GM18858 (cell line): ENCODE measurements at regions not wholly inside any gene's neighbourhood (a gene's known extent, or its start where the extent isn't known, plus 50 kb on each side); places are given as distances from the start of the nearest gene placed in this dataset.
A peak's percentile ranks its signal among the peaks of the same experiment; 100 is the strongest.

Source experiments
- ATAC-seq: cut with Tn5 transposase; IDR thresholded peaks from one replicate; pipeline ENCODE4 v1.9.1; 2021; ENCODE audit not compliant: unreplicated experiment

- ATAC-seq: no peak
These were observed 193.3 kb upstream of the TOPAZ1 start for GRCh38 chr3:44048196-44048924.

GRCh38 chr3:44048949-44049348 is 192.7 kb upstream of the TOPAZ1 start:
- no peak for ATAC-seq

GRCh38 chr3:44050101-44050500 is 191.6 kb upstream of the TOPAZ1 start:
- no peak for ATAC-seq

- ATAC-seq: no peak
These were observed 190.8 kb upstream of the TOPAZ1 start for GRCh38 chr3:44050867-44051266.

- no peak for ATAC-seq
These were observed 185.7 kb upstream of the TOPAZ1 start for GRCh38 chr3:44055951-44056350.

DNA sequence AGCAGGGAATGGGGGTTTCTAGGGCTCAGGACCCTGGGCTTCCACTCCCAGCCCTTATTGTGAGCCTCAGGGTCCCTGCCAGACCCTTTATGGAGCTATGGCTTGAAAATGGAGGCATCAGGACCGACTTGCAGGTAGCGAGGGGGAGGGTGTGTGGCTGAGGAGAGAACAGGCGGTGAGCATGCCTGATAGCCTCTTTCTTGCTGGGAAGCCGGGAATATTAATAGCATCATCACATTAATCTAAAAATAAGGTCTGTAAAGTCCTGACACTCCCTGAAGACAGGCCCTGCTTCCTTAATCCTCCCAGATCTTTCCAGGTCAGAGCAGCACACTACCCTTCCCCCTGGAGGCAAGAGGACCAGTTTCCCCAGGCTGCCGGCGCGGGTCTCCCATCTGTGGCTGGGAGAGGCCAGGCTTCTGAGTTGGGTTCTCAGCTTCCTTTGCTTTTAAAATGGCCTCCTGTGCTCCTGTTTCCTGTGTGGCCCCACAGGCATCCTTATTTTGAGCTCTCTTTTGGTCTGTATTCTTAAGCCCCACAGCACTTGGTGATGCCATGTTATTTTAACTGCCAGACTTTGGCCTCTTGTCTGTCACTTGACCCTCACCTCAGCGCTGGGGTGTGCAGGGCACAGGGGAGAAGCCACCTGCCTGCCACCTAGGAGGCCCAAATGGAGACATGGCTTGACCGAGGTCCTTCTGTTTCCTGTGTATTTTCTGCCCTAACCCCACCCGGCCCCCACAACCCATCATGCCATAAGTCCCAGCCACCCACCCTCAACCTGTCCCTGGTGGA is 185.0 kb upstream of the TOPAZ1 start:
- no peak for ATAC-seq

GRCh38 chr3:44058022-44058867 is 183.4 kb upstream of the TOPAZ1 start:
- peak; percentile 89 for ATAC-seq

- ATAC-seq: peak; percentile 6
These were observed 182.8 kb upstream of the TOPAZ1 start for GRCh38 chr3:44058868-44059203.

DNA sequence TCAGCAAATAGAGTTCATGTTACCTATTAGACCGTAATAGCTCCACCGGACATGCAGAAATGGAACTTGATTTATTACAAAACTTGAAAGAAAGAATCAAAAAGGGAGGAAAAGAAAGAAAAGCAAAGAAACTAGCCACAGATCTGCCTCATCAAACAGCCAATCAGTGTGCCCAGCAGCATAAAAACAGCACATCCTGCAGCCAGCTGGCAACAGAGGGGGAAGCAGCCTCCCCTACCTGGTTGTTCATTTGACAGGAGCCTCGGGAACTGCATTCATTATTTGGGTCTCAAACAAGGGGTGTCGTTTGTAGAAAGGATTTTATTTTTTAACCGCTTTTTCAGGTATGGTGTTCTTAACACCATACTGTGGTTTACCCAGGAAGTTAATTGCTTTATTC is 181.5 kb upstream of the TOPAZ1 start:
- ATAC-seq: no peak

GRCh38 chr3:44061268-44061667 is 180.4 kb upstream of the TOPAZ1 start:
- no peak for ATAC-seq

DNA sequence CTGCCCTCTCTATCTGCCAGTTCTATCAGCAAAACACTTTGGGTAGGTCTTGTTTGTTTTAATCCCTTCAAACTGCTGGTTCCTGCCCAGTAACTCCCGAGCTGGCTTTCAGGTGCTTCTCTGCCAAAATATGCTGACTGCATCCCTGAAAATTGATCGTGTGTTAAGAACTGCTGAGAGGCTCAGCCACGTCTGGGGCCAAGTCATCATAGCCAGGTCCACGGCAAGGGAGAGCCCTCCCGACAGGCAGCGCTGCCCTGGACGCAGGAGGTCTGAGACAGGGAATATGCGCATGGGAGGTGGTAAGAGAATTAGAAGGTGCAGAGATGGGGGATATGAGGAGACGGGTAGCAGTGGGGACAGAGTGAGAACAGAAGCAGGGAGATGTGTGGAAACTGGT is 179.7 kb upstream of the TOPAZ1 start:
- no peak for ATAC-seq

DNA sequence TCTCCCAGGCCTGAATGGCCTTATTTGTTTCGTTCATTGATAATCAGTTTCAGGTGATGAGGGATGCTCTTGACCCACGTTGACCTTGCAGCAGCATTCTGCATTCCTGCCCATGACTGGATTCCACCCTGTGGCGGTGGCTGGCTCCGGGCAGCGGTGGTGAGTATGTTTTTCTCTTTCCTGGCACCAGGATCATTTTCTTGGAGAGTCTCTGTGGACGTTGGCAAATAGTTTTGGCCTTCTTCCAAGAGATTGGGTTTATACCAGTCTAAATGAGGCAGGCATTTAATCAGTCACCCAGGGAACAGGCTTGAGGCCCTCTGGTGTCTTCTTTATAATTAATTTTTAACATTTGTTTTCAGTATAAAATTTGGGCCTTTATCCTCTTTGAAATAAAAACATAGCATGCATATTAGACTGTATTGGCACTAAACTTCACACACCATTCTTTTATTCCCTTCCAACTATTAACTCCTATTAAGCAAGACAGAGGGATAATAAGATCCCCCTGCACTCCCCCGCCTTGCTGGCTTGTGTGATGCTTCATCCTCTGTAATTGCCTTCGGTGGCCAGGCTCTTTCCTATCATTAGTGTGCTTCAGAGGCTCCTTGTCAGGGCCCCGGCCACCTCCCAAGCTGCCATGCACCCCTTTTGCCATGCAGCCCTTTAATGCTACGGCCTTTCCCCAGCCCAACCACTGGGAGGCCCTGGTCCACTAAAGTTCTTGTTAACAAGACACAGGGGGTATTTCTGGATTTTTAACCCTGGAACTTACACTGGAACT is 176.2 kb upstream of the TOPAZ1 start:
- ATAC-seq: no peak

DNA sequence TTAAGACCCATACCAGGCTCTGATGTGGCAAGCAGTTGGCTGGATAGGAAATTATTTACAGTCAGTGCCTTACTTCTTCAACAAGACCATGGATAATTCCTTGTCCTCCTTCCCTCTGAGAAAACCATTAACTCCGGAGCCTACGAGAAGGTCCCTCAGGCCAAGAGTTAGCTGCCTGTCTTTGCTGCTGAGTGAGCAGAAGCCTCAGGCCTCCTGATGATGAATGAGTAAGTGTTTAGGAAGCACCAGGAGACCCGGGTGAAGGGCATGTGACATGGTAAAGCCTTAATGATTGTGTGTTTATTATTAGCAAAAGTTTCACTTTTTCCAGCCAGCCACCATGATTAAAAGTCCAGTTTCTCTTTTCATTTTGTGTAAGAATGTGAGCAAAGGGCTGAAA is 174.9 kb upstream of the TOPAZ1 start:
- ATAC-seq: no peak

GRCh38 chr3:44067431-44067830 is 174.3 kb upstream of the TOPAZ1 start:
- ATAC-seq: no peak

GRCh38 chr3:44068753-44069152 is 172.9 kb upstream of the TOPAZ1 start:
- ATAC-seq: no peak

DNA sequence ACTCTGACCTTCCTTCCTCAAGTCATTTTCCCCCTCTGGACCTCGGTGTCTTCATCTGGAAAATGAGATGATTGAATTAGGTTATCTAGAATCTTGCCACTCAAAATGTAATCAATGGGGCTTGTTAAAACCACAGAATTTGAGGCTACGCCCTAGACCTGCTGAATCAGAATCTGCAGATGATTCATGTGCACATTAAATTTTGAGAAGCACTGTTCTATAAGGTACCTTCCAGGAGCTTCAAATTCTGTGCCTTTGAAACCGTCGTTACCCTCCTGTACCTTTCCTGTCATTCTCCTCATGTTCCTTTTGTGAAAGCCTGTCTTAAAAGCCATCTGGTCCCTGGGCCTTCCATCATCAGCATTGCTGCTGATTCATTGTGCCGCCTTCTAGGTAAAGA is 172.4 kb upstream of the TOPAZ1 start:
- no peak for ATAC-seq

DNA sequence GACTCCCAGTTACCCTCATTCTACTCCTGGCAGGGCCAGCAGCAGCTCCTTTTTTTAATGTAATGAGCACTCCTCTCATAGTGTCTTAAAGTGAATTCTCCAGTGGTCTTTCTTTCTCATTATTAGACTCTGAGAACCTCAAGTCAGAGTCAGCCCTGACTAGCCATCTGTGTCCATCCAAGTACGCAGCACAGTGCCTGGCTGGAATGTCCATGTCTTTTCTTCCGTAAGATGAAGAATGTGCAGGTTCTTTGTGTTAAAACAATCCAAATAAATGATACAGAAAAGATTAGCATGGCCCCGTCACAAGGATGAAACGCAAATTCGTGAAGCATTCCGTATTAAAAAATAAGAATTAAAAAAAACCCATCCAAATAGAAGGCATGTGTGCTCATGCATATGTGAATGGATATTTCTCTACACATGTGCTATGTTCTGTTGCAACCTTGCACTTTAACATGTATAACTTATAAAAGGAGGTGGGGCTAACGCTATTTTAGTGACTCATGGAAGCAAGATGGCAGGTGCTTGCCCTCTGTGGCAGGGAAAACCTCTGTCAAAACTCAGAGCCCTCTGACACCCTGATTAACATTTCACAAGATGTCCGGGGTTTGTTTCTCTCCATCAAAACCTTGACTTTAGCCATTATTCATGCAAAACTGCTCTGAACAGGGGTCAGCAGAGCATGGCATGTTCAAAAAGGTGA is 170.7 kb upstream of the TOPAZ1 start:
- no peak for ATAC-seq

GRCh38 chr3:44072601-44073540 is 168.8 kb upstream of the TOPAZ1 start:
- no peak for ATAC-seq

GRCh38 chr3:44074181-44074580 is 167.5 kb upstream of the TOPAZ1 start:
- ATAC-seq: no peak
